OCI-LY3 (cell line): ENCODE measurements at regions not wholly inside any gene's neighbourhood (a gene's known extent, or its start where the extent isn't known, plus 50 kb on each side); places are given as distances from the start of the nearest gene placed in this dataset.

Experiments
- H2AFZ ChIP-seq: fragments of 200-600, 300-600 bp; shearing (Covaris generic); 2 replicates; pipeline ENCODE4 v1.6.0; 2014; ENCODE audit warnings: antibody characterized with exemption, low read depth, low read length
- H3K27ac ChIP-seq: fragments of 200-600, 300-600 bp; sonication (generic); 2 replicates; pipeline ENCODE4 v1.5.1; 2014; ENCODE audit warnings: mild to moderate bottlenecking, low read length, moderate library complexity, mixed read lengths
- H3K27me3 ChIP-seq: fragments of 200-600, 300-600 bp; sonication (generic); 2 replicates; pipeline ENCODE4 v1.6.1; 2014; ENCODE audit warnings: low read depth, low read length, mixed read lengths
- H3K36me3 ChIP-seq: fragments of 200-600, 300-600 bp; sonication (generic); replicated peaks from 2 replicates; pipeline ENCODE3; 2014; ENCODE audit warnings: low read depth, low read length, mixed read lengths
- H3K4me1 ChIP-seq: fragments of 300-600, 200-600 bp; sonication (generic); 2 replicates; pipeline ENCODE4 v1.6.1; 2014; ENCODE audit warnings: low read length, mixed read lengths
- H3K4me2 ChIP-seq: fragments of 200-600, 300-600 bp; sonication (generic); 2 replicates; pipeline ENCODE4 v1.6.1; 2014; ENCODE audit warnings: low read length, mixed read lengths
- H3K4me3 ChIP-seq: fragments of 300-600, 200-600 bp; sonication (generic); 2 replicates; pipeline ENCODE4 v1.5.1; 2014; ENCODE audit warnings: antibody characterized with exemption, mild to moderate bottlenecking, low read length, moderate library complexity
- H3K79me2 ChIP-seq: fragments of 300-600, 200-600 bp; shearing (Covaris generic); 2 replicates; pipeline ENCODE4 v1.6.1; 2014; ENCODE audit warnings: mild to moderate bottlenecking, low read length, mixed read lengths
- H3K9ac ChIP-seq: fragments of 300-600, 200-600 bp; shearing (Covaris generic); 2 replicates; pipeline ENCODE4 v1.6.0; 2014; ENCODE audit warnings: mild to moderate bottlenecking, low read length, moderate library complexity
- H3K9me3 ChIP-seq: fragments of 200-600, 300-600 bp; shearing (Covaris generic); 2 replicates; pipeline ENCODE4 v1.6.1; 2014; ENCODE audit warnings: low read length, mixed read lengths; ENCODE audit not compliant: insufficient read depth
- H4K20me1 ChIP-seq: fragments of 200-600, 300-600 bp; sonication (generic); 2 replicates; pipeline ENCODE4 v1.6.1; 2016; ENCODE audit warnings: low read length, mixed read lengths; ENCODE audit not compliant: insufficient read depth
- EZH2phosphoT487 ChIP-seq: fragments of 200-600 bp; shearing (Covaris generic); IDR thresholded peaks from 2 replicates; pipeline ENCODE4 v1.6.1; 2018; ENCODE audit warnings: antibody characterized with exemption, mixed run types, low read depth
- TF ChIP-seq, protein P1 (sequence below): fragments of 200-600, 300-600 bp; sonication (generic); IDR thresholded peaks from 2 replicates; pipeline ENCODE4 v1.5.1; 2014; ENCODE audit warnings: antibody characterized with exemption, low read length, low read depth

GRCh38 chrX:1802912-1803311, 188.1 kb downstream of the ASMT start:
- no peak overlapping the region for H3K4me3 ChIP-seq

DNA sequence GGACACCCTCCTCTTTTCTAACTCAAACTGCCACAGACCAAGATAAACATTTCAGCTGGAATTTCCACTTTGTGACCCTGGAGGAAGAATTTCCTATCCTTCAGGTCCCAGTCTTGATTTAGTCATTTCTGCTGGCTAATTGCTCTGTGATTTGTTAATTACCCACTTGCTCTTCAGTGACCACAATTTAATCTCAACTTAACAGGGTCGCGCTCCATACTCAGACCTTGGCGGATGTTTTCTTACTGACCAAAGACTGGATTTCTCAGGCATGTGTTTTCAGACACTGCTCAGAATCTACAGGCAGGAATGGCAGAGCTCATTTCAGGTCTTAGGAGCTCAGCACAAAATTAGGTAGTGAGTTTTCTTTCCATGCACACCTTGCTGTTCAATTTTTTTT, 188.9 kb downstream of the ASMT start:
- H4K20me1 ChIP-seq = no peaks in the 10 kb centered on the region
- H3K4me3 ChIP-seq = no peak overlapping the region

More at GRCh38 chrX:1802912-1803311, 188.1 kb downstream of the ASMT start:
- Histone ChIP-seq H3K27ac (no peak overlapping the region), H4K20me1 (no peaks in the 10 kb centered on the region), H3K9me3 (no peaks in the 10 kb centered on the region), H3K79me2 (no peaks in the 10 kb centered on the region), H3K4me2 (no peak overlapping the region), H3K9ac (no peak overlapping the region), H3K36me3 (no peaks in the 10 kb centered on the region), H3K4me1 (peaks cover 20% of the 10 kb centered on the region), H3K27me3 (peaks cover 32% of the 10 kb centered on the region), H2AFZ (no peak overlapping the region)
- no peak for TF ChIP-seq EZH2phosphoT487

DNA sequence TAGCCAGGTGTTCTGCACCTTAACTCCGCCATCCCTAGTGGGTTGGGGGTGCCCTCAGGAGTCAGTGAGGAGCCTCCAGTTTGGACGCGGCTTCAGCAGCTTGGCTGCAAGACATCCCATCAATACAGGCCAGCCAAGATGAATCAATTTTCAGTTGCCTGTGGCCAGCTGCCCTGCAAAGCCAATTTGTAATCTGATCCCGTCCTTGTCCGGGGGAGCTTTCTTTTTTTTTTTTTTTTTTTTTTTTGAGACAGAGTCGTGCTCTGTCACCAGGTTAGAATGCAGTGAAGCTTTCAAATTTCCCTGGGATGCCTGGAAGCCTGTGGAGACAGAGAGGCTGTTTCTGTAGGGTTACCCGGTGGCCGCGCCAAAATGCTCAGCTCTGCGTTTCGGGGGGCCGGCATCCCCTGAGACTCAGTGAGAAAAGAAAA, 192.5 kb downstream of the ASMT start:
- TF ChIP-seq, protein P1, sequence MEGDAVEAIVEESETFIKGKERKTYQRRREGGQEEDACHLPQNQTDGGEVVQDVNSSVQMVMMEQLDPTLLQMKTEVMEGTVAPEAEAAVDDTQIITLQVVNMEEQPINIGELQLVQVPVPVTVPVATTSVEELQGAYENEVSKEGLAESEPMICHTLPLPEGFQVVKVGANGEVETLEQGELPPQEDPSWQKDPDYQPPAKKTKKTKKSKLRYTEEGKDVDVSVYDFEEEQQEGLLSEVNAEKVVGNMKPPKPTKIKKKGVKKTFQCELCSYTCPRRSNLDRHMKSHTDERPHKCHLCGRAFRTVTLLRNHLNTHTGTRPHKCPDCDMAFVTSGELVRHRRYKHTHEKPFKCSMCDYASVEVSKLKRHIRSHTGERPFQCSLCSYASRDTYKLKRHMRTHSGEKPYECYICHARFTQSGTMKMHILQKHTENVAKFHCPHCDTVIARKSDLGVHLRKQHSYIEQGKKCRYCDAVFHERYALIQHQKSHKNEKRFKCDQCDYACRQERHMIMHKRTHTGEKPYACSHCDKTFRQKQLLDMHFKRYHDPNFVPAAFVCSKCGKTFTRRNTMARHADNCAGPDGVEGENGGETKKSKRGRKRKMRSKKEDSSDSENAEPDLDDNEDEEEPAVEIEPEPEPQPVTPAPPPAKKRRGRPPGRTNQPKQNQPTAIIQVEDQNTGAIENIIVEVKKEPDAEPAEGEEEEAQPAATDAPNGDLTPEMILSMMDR = no peak
- no peak for TF ChIP-seq EZH2phosphoT487
- Histone ChIP-seq H3K4me3 (no peak overlapping the region), H3K9me3 (no peaks in the 10 kb centered on the region), H3K27me3 (peaks cover 11% of the 10 kb centered on the region), H3K36me3 (no peaks in the 10 kb centered on the region), H3K27ac (no peak overlapping the region), H4K20me1 (no peaks in the 10 kb centered on the region), H3K9ac (no peak overlapping the region), H3K79me2 (no peaks in the 10 kb centered on the region), H3K4me1 (peaks cover 16% of the 10 kb centered on the region), H3K4me2 (no peak overlapping the region), H2AFZ (no peak overlapping the region)

More for the DNA sequence above, 188.9 kb downstream of the ASMT start:
- Histone ChIP-seq H3K4me2 (no peak overlapping the region), H3K36me3 (no peaks in the 10 kb centered on the region), H3K27me3 (peaks cover 32% of the 10 kb centered on the region), H3K9ac (no peak overlapping the region), H3K4me1 (peaks cover 20% of the 10 kb centered on the region), H3K79me2 (no peaks in the 10 kb centered on the region), H2AFZ (no peak overlapping the region), H3K27ac (no peak overlapping the region), H3K9me3 (no peaks in the 10 kb centered on the region)
- no peak for TF ChIP-seq EZH2phosphoT487
- TF ChIP-seq, protein P1 = no peak

- TF ChIP-seq EZH2phosphoT487 = no peak
- TF ChIP-seq, protein P1 = no peak
- Histone ChIP-seq H3K9ac (no peak overlapping the region), H3K4me2 (no peak overlapping the region), H3K27ac (no peak overlapping the region), H3K27me3 (peaks cover 2% of the 10 kb centered on the region; the same call in 1 of the 2 replicates), H4K20me1 (no peaks in the 10 kb centered on the region), H3K36me3 (no peaks in the 10 kb centered on the region), H2AFZ (no peak overlapping the region), H3K4me1 (peaks cover 13% of the 10 kb centered on the region), H3K9me3 (no peaks in the 10 kb centered on the region), H3K79me2 (no peaks in the 10 kb centered on the region), H3K4me3 (no peak overlapping the region)
These were observed 194.7 kb downstream of the ASMT start for GRCh38 chrX:1809581-1809980.
